Neural crest cell (in vitro differentiated cells): ENCODE measurements at regions not wholly inside any gene's neighbourhood (a gene's known extent, or its start where the extent isn't known, plus 50 kb on each side); places are given as distances from the start of the nearest gene placed in this dataset.

Source experiments
- DNase-seq: peaks from one replicate; pipeline ENCODE4 v3.0.0; 2021; ENCODE audit warnings: low read depth, mixed read lengths, low spot score
- H3K27ac Mint-ChIP-seq: one replicate; pipeline ENCODE4 v1.8.0; 2021; ENCODE audit warnings: mild to moderate bottlenecking, mixed read lengths; ENCODE audit not compliant: unreplicated experiment
- H3K27me3 Mint-ChIP-seq: 2 replicates; pipeline ENCODE4 v1.8.0; 2021; ENCODE audit warnings: low read depth, mild to moderate bottlenecking, mixed read lengths
- H3K36me3 Mint-ChIP-seq: 2 replicates; pipeline ENCODE4 v1.8.0; 2021; ENCODE audit warnings: low read depth, mild to moderate bottlenecking, mixed read lengths
- H3K4me1 Mint-ChIP-seq: 2 replicates; pipeline ENCODE4 v1.8.0; 2021; ENCODE audit warnings: mixed read lengths
- H3K4me3 Mint-ChIP-seq: one replicate; pipeline ENCODE4 v1.8.0; 2021; ENCODE audit warnings: mild to moderate bottlenecking, mixed read lengths
- H3K9me3 Mint-ChIP-seq: 2 replicates; pipeline ENCODE4 v1.8.0; 2021; ENCODE audit warnings: mixed read lengths
- CTCF ChIP-seq: fragments of 200-600 bp; sonication (generic); conservative IDR thresholded peaks from 2 replicates; pipeline ENCODE4 v1.5.0; 2021; ENCODE audit warnings: antibody characterized with exemption, mild to moderate bottlenecking

- Mint-ChIP-seq H3K36me3 (no peaks in the 10 kb centered on the region), H3K27ac (no peak overlapping the region), H3K4me3 (no peak overlapping the region), H3K9me3 (no peaks in the 10 kb centered on the region), H3K4me1 (no peaks in the 10 kb centered on the region), H3K27me3 (no peaks in the 10 kb centered on the region)
- peak; percentile 82 for TF ChIP-seq CTCF
- DNase-seq: no peak
Observed at GRCh38 chr3:153026026-153026425, 136.0 kb upstream of the RAP2B start.

GRCh38 chr3:153028381-153028780, 133.6 kb upstream of the RAP2B start:
- no peak for TF ChIP-seq CTCF
- Mint-ChIP-seq H3K27ac (no peak overlapping the region), H3K36me3 (no peaks in the 10 kb centered on the region), H3K27me3 (no peaks in the 10 kb centered on the region), H3K4me3 (no peak overlapping the region), H3K4me1 (no peaks in the 10 kb centered on the region), H3K9me3 (no peaks in the 10 kb centered on the region)
- DNase-seq: no peak

GRCh38 chr3:153029350-153029749, 132.7 kb upstream of the RAP2B start:
- Mint-ChIP-seq H3K27me3 (no peaks in the 10 kb centered on the region), H3K9me3 (no peaks in the 10 kb centered on the region), H3K4me1 (no peaks in the 10 kb centered on the region), H3K4me3 (no peak overlapping the region), H3K36me3 (no peaks in the 10 kb centered on the region), H3K27ac (no peak overlapping the region)
- no peak for TF ChIP-seq CTCF
- no peak for DNase-seq

- no peaks in the 10 kb centered on the region for H3K9me3 Mint-ChIP-seq
- no peaks in the 10 kb centered on the region for H3K27me3 Mint-ChIP-seq
- H3K36me3 Mint-ChIP-seq: no peaks in the 10 kb centered on the region
- no peak overlapping the region for H3K4me3 Mint-ChIP-seq
- DNase-seq: no peak
- no peak for TF ChIP-seq CTCF
- no peak overlapping the region for H3K27ac Mint-ChIP-seq
- H3K4me1 Mint-ChIP-seq: no peaks in the 10 kb centered on the region
Observed at GRCh38 chr3:153032891-153033290, 129.1 kb upstream of the RAP2B start.

- Mint-ChIP-seq H3K9me3 (no peaks in the 10 kb centered on the region), H3K27ac (no peak overlapping the region), H3K27me3 (no peaks in the 10 kb centered on the region), H3K36me3 (no peaks in the 10 kb centered on the region), H3K4me3 (no peak overlapping the region), H3K4me1 (no peaks in the 10 kb centered on the region)
- TF ChIP-seq CTCF: no peak
- no peak for DNase-seq
Observed at GRCh38 chr3:153036846-153037245, 125.2 kb upstream of the RAP2B start.

- H3K4me3 Mint-ChIP-seq: no peak overlapping the region
- H3K36me3 Mint-ChIP-seq: no peaks in the 10 kb centered on the region
- no peak for TF ChIP-seq CTCF
- no peak for DNase-seq
- H3K27me3 Mint-ChIP-seq: no peaks in the 10 kb centered on the region
- H3K4me1 Mint-ChIP-seq: peaks cover 4% of the 10 kb centered on the region
- H3K27ac Mint-ChIP-seq: no peak overlapping the region
- H3K9me3 Mint-ChIP-seq: no peaks in the 10 kb centered on the region
Observed at GRCh38 chr3:153038367-153038766, 123.7 kb upstream of the RAP2B start.
